ENCODE measurements at regions not wholly inside any gene's neighbourhood (a gene's known extent, or its start where the extent isn't known, plus 50 kb on each side); places are given as distances from the start of the nearest gene placed in this dataset.

- Histone ChIP-seq H3K4me2 (ENCODE audit: low read depth, low read length) (no peak overlapping the region), H3K27ac (ENCODE audit: insufficient read depth, low read length) (no peak overlapping the region), H2AK5ac (ENCODE audit: low read depth, low read length) (no peak overlapping the region), H3K9me1 (ENCODE audit: insufficient read depth, low read length) (no peaks in the 10 kb centered on the region), H3K79me1 (ENCODE audit: low read depth in 1 of 2, low read length in 2 of 2) (no peaks in the 10 kb centered on the region), H2BK20ac (ENCODE audit: low read depth, low read length) (no peak overlapping the region), H3K9ac (ENCODE audit: low read depth, low read length) (no peak overlapping the region), H3K4ac (ENCODE audit: low read depth, low read length) (no peak overlapping the region), H3K4me1 (ENCODE audit: control insufficient read depth, insufficient read depth, low read length) (no peaks in the 10 kb centered on the region), H3K4me3 (ENCODE audit: insufficient read depth, low read depth, low read length) (no peak overlapping the region), H2BK5ac (ENCODE audit: low read depth, low read length, poor library complexity, severe bottlenecking) (no peak overlapping the region), H4K5ac (ENCODE audit: low read depth, low read length) (no peak overlapping the region), H4K20me1 (ENCODE audit: insufficient read depth, low read length) (no peaks in the 10 kb centered on the region), H4K91ac (ENCODE audit: insufficient read depth, low read depth, low read length) (no peak overlapping the region), H3K36me3 (ENCODE audit: control insufficient read depth, insufficient read depth, low read length) (no peaks in the 10 kb centered on the region), H2BK120ac (ENCODE audit: low read depth, low read length) (no peak overlapping the region), H3K14ac (replicated peaks; ENCODE audit: low read depth, low read length) (no peak overlapping the region), H3K18ac (ENCODE audit: low read depth, low read length) (no peak overlapping the region), H3K9me3 (ENCODE audit: control insufficient read depth, insufficient read depth, low read length) (no peaks in the 10 kb centered on the region), H2AK9ac (replicated peaks; ENCODE audit: low read depth, low read length, poor library complexity) (no peak overlapping the region), H3K56ac (ENCODE audit: extremely low read depth, insufficient read depth, low read length) (no peak overlapping the region), H4K8ac (ENCODE audit: low read depth in 2 of 2, low read length in 2 of 2) (no peak overlapping the region), H2BK15ac (ENCODE audit: low read depth, low read length) (no peak overlapping the region), H3K27me3 (ENCODE audit: control insufficient read depth, insufficient read depth, low read length) (no peaks in the 10 kb centered on the region), H3K23ac (ENCODE audit: low read depth, low read length) (no peak overlapping the region), H2AFZ (replicated peaks; ENCODE audit: low read length, poor library complexity) (no peak overlapping the region)
- BruUV-seq (replicated peaks) = no TSS peak
- no peak for DNase-seq
- intact Hi-C loops (cut with micrococcal nuclease) (no loop called here), dilution Hi-C loops (cut with HindIII; ENCODE audit: low sequenced_read_pairs, unreplicated experiment) (no loop called here), in situ Hi-C loops (cut with MboI; ENCODE audit: low sequenced_read_pairs) (no loop called here)
- TF ChIP-seq MAFK (IDR thresholded peaks at IDR 0.05; ENCODE audit: low read depth, low read length) (no peak), CEBPB (IDR thresholded peaks at IDR 0.05; ENCODE audit: low read depth, low read length) (no peak), FOS (IDR thresholded peaks at IDR 0.05; ENCODE audit: low read depth, low read length) (no peak), ELK1 (IDR thresholded peaks at IDR 0.05; ENCODE audit: borderline replicate concordance, low read depth, low read length) (no peak)
- ChIA-PET CTCF (no interaction called here), POLR2A (ENCODE audit: unreplicated experiment) (no interaction called here)
- no peak for ATAC-seq (ENCODE audit: low read depth)
- WGBS, 2 experiments (ENCODE audit: extremely low coverage in 2 of 2, insufficient read length in 1 of 2) = no CpG with 5 or more reads among the region's 4 CpGs
Measured at GRCh38 chr13:84358601-84359000, 476.3 kb upstream of the SLITRK1 start.

Measured in IMR-90 (cell line).